MM.1S (cell line): ENCODE measurements at regions not wholly inside any gene's neighbourhood (a gene's known extent, or its start where the extent isn't known, plus 50 kb on each side); places are given as distances from the start of the nearest gene placed in this dataset.

Experiments used
- DNase-seq: peaks from one replicate; pipeline ENCODE4 v3.0.0-alpha.2; 2015
- H2AFZ ChIP-seq: fragments of 300-600 bp; sonication (generic); 2 replicates; pipeline ENCODE4 v1.6.0; 2016; ENCODE audit warnings: antibody characterized with exemption, low read length
- H3F3A ChIP-seq: fragments of 300-600 bp; sonication (generic); 2 replicates; pipeline ENCODE4 v1.6.1; 2016; ENCODE audit warnings: mild to moderate bottlenecking, antibody characterized with exemption, low read length, moderate library complexity, mixed read lengths; ENCODE audit not compliant: insufficient read depth
- H3K27ac ChIP-seq: fragments of 300-600 bp; sonication (generic); 2 replicates; pipeline ENCODE4 v1.5.1; 2016; ENCODE audit warnings: mild to moderate bottlenecking, low read length
- H3K27me3 ChIP-seq: fragments of 300-600 bp; sonication (generic); replicated peaks from 2 replicates; pipeline ENCODE4 v1.6.0; 2016; ENCODE audit warnings: low read length; ENCODE audit not compliant: insufficient read depth
- H3K36me3 ChIP-seq: fragments of 300-600 bp; sonication (generic); replicated peaks from 2 replicates; pipeline ENCODE4 v1.6.1; 2016; ENCODE audit warnings: mild to moderate bottlenecking, low read length, mixed read lengths; ENCODE audit not compliant: insufficient read depth
- H3K4me1 ChIP-seq: fragments of 300-600 bp; sonication (generic); 2 replicates; pipeline ENCODE4 v1.6.1; 2016; ENCODE audit warnings: low read length, mixed read lengths
- H3K4me2 ChIP-seq: fragments of 300-600 bp; sonication (generic); 2 replicates; pipeline ENCODE4 v1.6.0; 2016; ENCODE audit warnings: low read depth, low read length
- H3K4me3 ChIP-seq: fragments of 300-600 bp; sonication (generic); 2 replicates; pipeline ENCODE4 v1.5.1; 2016; ENCODE audit warnings: low read length, mixed read lengths
- H3K79me2 ChIP-seq: fragments of 300-600 bp; sonication (generic); 2 replicates; pipeline ENCODE4 v1.6.1; 2016; ENCODE audit warnings: mixed run types, low read length, mixed read lengths
- H3K9ac ChIP-seq: fragments of 300-600 bp; sonication (generic); 2 replicates; pipeline ENCODE4 v1.6.1; 2016; ENCODE audit warnings: low read length, mixed read lengths
- H3K9me2 ChIP-seq: fragments of 300-600 bp; sonication (generic); replicated peaks from 2 replicates; pipeline ENCODE4 v1.6.1; 2016; ENCODE audit warnings: mild to moderate bottlenecking, low read length, mixed read lengths; ENCODE audit not compliant: insufficient read depth
- H3K9me3 ChIP-seq: fragments of 300-600 bp; sonication (generic); replicated peaks from 2 replicates; pipeline ENCODE4 v1.6.1; 2016; ENCODE audit warnings: mild to moderate bottlenecking, low read length, mixed read lengths; ENCODE audit not compliant: insufficient read depth
- H4K20me1 ChIP-seq: fragments of 300-600 bp; sonication (generic); 2 replicates; pipeline ENCODE4 v1.6.1; 2016; ENCODE audit warnings: mild to moderate bottlenecking, low read length, moderate library complexity, mixed read lengths; ENCODE audit not compliant: insufficient read depth
- EZH2 ChIP-seq: fragments of 300-600 bp; sonication (generic); optimal IDR thresholded peaks from 2 replicates; pipeline ENCODE3; 2017; ENCODE audit warnings: low read depth, mild to moderate bottlenecking, antibody characterized with exemption, low read length, mixed read lengths
- EZH2phosphoT487 ChIP-seq: fragments of 300-600 bp; sonication (generic); IDR thresholded peaks from 2 replicates; pipeline ENCODE4 v1.6.1; 2018; ENCODE audit warnings: antibody characterized with exemption, low read length
- TF ChIP-seq, protein P1 (sequence below): fragments of 300-600 bp; sonication (generic); IDR thresholded peaks from 2 replicates; pipeline ENCODE4 v1.5.1; 2016; ENCODE audit warnings: antibody characterized with exemption, low read length, mixed read lengths

DNA sequence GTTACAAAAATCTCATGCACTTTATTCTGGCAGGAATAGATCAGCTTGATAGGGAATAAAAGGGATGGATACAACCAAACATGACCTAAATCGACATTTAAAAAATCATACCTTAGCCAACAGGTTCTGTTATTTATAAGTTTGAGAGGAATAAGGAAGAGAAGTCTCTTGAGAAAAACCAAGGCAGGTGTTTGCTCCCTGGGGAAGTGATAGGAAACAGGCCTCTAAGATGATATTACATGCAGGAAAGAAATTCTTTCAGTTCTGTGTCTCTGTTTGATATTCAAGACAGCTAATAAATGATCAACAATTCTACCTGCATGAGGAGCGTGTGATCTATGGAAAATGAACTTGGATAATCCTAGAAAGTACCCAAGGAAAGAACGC lies 184.8 kb upstream of the ZEB2 start:
- no peak for TF ChIP-seq EZH2phosphoT487
- TF ChIP-seq, protein P1, sequence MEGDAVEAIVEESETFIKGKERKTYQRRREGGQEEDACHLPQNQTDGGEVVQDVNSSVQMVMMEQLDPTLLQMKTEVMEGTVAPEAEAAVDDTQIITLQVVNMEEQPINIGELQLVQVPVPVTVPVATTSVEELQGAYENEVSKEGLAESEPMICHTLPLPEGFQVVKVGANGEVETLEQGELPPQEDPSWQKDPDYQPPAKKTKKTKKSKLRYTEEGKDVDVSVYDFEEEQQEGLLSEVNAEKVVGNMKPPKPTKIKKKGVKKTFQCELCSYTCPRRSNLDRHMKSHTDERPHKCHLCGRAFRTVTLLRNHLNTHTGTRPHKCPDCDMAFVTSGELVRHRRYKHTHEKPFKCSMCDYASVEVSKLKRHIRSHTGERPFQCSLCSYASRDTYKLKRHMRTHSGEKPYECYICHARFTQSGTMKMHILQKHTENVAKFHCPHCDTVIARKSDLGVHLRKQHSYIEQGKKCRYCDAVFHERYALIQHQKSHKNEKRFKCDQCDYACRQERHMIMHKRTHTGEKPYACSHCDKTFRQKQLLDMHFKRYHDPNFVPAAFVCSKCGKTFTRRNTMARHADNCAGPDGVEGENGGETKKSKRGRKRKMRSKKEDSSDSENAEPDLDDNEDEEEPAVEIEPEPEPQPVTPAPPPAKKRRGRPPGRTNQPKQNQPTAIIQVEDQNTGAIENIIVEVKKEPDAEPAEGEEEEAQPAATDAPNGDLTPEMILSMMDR: no peak
- no peak for TF ChIP-seq EZH2
- DNase-seq: no peak
- Histone ChIP-seq H2AFZ (no peak overlapping the region), H3F3A (no peaks in the 10 kb centered on the region), H3K27me3 (no peaks in the 10 kb centered on the region), H3K4me3 (no peak overlapping the region), H3K9ac (no peak overlapping the region), H3K9me2 (no peaks in the 10 kb centered on the region), H3K36me3 (no peaks in the 10 kb centered on the region), H3K9me3 (no peaks in the 10 kb centered on the region; the same call in 1 of the 2 replicates), H4K20me1 (no peaks in the 10 kb centered on the region), H3K4me1 (no peaks in the 10 kb centered on the region), H3K79me2 (no peaks in the 10 kb centered on the region), H3K4me2 (no peak overlapping the region), H3K27ac (no peak overlapping the region)

DNA sequence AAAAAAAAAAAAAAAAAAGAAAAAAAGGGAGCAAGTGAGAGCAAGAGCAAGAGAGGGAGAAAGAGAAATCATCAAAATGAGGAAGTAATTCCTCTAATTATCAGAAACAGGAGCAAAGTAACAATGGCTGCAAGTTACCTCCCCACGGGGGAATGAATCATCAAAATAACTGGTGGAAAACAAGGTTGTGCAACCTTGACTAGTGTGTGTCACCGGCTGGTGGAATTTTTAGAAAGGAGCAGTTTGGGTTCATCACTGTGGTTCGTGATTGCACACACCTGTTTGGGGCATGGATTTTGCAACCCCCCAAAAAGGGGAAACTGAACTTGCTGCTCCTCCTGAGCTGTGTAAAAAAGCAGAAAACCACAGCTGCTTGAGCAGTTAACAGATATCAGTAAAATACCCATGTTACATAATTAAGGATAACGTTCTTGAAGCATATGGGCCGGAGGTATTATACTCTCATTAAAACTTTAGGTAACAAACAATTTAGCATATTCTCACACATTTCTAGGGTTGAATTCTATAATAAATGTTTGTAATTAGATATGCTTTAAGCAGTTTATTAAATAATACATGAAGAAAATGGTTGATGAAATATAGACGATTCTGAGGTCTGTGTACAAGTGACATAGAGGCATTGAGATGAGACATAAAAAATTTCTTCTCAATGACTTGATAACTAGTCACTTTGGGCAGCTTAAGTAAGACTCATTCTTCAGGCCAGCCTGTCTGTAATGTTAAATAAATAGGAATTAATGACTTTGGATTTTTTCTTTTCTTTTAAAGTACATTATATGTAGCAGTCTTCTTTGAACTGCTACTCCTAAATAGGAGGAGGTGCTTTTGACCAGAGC lies 184.2 kb upstream of the ZEB2 start:
- no peaks in the 10 kb centered on the region for H3K36me3 ChIP-seq
- H3K4me2 ChIP-seq: no peak overlapping the region
- no peak for TF ChIP-seq EZH2
- no peaks in the 10 kb centered on the region for H3K79me2 ChIP-seq
- H2AFZ ChIP-seq: no peak overlapping the region
- H3K9ac ChIP-seq: no peak overlapping the region
- H3K9me2 ChIP-seq: no peaks in the 10 kb centered on the region
- H3K27ac ChIP-seq: no peak overlapping the region
- H3K4me3 ChIP-seq: no peak overlapping the region
- H4K20me1 ChIP-seq: no peaks in the 10 kb centered on the region
- no peaks in the 10 kb centered on the region for H3K27me3 ChIP-seq
- no peaks in the 10 kb centered on the region for H3K4me1 ChIP-seq
- H3K9me3 ChIP-seq: no peaks in the 10 kb centered on the region; the same call in 1 of the 2 replicates
- H3F3A ChIP-seq: no peaks in the 10 kb centered on the region
- no peak for DNase-seq

DNA sequence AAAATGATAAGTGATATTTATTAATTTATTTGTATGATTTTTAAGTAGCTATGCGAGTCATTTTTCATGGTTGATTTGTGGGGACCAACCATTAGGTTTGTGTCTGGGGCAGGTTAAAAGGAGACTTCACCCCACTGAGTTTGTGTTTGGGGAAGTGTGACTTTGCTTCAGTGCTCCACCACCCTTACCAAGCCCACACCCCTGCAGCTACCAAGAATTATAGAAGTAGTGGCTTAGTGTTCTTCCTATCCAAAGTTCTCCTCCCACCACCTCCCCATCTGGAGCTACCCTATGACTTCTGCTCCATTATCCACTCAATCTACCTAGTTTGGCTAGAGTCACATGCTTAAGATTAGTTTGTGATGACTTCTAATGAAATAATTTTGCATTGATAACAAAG lies 182.1 kb upstream of the ZEB2 start:
- no peaks in the 10 kb centered on the region for H3K36me3 ChIP-seq
- H3K4me1 ChIP-seq: no peaks in the 10 kb centered on the region
- no peak for DNase-seq
- no peaks in the 10 kb centered on the region for H4K20me1 ChIP-seq
- H3K9ac ChIP-seq: no peak overlapping the region
- H3K4me2 ChIP-seq: no peak overlapping the region
- no peak overlapping the region for H2AFZ ChIP-seq
- H3K27ac ChIP-seq: no peak overlapping the region
- H3K27me3 ChIP-seq: no peaks in the 10 kb centered on the region
- TF ChIP-seq EZH2phosphoT487 (no peak), EZH2 (no peak)
- TF ChIP-seq, protein P1: no peak
- H3K9me2 ChIP-seq: no peaks in the 10 kb centered on the region
- no peaks in the 10 kb centered on the region for H3K9me3 ChIP-seq
- no peaks in the 10 kb centered on the region for H3F3A ChIP-seq
- H3K79me2 ChIP-seq: no peaks in the 10 kb centered on the region
- no peak overlapping the region for H3K4me3 ChIP-seq

DNA sequence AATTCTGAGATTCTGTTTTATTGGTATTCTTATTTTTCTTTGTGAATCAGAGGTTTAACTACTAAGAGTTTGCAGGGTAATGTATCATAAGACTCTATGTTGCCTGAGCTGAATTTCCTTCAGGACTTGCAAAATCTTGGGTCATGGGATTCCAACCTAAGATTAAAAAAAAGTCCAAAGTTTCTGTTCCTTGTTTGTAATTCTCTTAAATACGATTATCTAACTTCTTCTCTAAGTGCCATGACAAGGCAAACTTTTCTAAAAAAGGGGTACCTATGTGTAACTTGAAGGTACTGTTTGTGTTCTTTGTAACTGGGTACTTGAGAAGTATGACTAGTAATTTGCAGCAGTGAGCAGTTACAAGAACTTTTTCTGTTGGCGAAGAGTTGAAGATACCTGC lies 181.3 kb upstream of the ZEB2 start:
- Histone ChIP-seq H4K20me1 (no peaks in the 10 kb centered on the region), H3F3A (no peaks in the 10 kb centered on the region), H2AFZ (no peak overlapping the region), H3K27me3 (no peaks in the 10 kb centered on the region), H3K79me2 (no peaks in the 10 kb centered on the region), H3K9me3 (no peaks in the 10 kb centered on the region), H3K9ac (no peak overlapping the region), H3K4me3 (no peak overlapping the region), H3K36me3 (no peaks in the 10 kb centered on the region), H3K4me2 (no peak overlapping the region), H3K27ac (no peak overlapping the region), H3K4me1 (no peaks in the 10 kb centered on the region), H3K9me2 (no peaks in the 10 kb centered on the region)
- TF ChIP-seq EZH2 (no peak), EZH2phosphoT487 (no peak)
- TF ChIP-seq, protein P1: no peak
- no peak for DNase-seq
